Neural progenitor cell (in vitro differentiated cells): ENCODE measurements at regions not wholly inside any gene's neighbourhood (a gene's known extent, or its start where the extent isn't known, plus 50 kb on each side); places are given as distances from the start of the nearest gene placed in this dataset.

ENCODE experiments used
- EZH2phosphoT487 ChIP-seq: fragments of 200-600 bp; sonication (generic); IDR thresholded peaks from 2 replicates; pipeline ENCODE4 v1.6.1; 2017; ENCODE audit warnings: antibody characterized with exemption
- TF ChIP-seq, protein P1 (sequence below): fragments of 200-600 bp; sonication (generic); IDR thresholded peaks from 2 replicates; pipeline ENCODE4 v1.5.1; 2017; ENCODE audit warnings: antibody characterized with exemption, mild to moderate bottlenecking

- TF ChIP-seq EZH2phosphoT487: peak; percentile 82
- TF ChIP-seq, protein P1, sequence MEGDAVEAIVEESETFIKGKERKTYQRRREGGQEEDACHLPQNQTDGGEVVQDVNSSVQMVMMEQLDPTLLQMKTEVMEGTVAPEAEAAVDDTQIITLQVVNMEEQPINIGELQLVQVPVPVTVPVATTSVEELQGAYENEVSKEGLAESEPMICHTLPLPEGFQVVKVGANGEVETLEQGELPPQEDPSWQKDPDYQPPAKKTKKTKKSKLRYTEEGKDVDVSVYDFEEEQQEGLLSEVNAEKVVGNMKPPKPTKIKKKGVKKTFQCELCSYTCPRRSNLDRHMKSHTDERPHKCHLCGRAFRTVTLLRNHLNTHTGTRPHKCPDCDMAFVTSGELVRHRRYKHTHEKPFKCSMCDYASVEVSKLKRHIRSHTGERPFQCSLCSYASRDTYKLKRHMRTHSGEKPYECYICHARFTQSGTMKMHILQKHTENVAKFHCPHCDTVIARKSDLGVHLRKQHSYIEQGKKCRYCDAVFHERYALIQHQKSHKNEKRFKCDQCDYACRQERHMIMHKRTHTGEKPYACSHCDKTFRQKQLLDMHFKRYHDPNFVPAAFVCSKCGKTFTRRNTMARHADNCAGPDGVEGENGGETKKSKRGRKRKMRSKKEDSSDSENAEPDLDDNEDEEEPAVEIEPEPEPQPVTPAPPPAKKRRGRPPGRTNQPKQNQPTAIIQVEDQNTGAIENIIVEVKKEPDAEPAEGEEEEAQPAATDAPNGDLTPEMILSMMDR: no peak
Observed at GRCh38 chr16:80028581-80029380, 428.2 kb upstream of the MAF start.
